Fibroblast of lung (primary cell): ENCODE measurements at regions not wholly inside any gene's neighbourhood (a gene's known extent, or its start where the extent isn't known, plus 50 kb on each side); places are given as distances from the start of the nearest gene placed in this dataset.

ENCODE experiments used
- EZH2 ChIP-seq: IDR thresholded peaks from 2 replicates; pipeline ENCODE4 v1.5.1; 2012; ENCODE audit warnings: low read length, control low read depth, mild to moderate bottlenecking; ENCODE audit errors: missing control alignments
- TF ChIP-seq, protein P1 (sequence below), 2 donors: IDR thresholded peaks in 1 of 2; conservative IDR thresholded peaks in 1 of 2; 1 replicate in 1 of 2; 2 replicates in 1 of 2; pipeline ENCODE4 v1.5.1; 2011 to 2012; ENCODE audit warnings: low read length in 2 of 2, control low read depth in 1 of 2, inconsistent platforms in 1 of 2, low read depth in 1 of 2, mild to moderate bottlenecking in 1 of 2

GRCh38 chr12:92370828-92371227, 225.2 kb upstream of the BTG1 start:
- TF ChIP-seq EZH2 = no peak
- TF ChIP-seq, protein P1, sequence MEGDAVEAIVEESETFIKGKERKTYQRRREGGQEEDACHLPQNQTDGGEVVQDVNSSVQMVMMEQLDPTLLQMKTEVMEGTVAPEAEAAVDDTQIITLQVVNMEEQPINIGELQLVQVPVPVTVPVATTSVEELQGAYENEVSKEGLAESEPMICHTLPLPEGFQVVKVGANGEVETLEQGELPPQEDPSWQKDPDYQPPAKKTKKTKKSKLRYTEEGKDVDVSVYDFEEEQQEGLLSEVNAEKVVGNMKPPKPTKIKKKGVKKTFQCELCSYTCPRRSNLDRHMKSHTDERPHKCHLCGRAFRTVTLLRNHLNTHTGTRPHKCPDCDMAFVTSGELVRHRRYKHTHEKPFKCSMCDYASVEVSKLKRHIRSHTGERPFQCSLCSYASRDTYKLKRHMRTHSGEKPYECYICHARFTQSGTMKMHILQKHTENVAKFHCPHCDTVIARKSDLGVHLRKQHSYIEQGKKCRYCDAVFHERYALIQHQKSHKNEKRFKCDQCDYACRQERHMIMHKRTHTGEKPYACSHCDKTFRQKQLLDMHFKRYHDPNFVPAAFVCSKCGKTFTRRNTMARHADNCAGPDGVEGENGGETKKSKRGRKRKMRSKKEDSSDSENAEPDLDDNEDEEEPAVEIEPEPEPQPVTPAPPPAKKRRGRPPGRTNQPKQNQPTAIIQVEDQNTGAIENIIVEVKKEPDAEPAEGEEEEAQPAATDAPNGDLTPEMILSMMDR (conservative IDR thresholded peaks at IDR 0.05 in 1 of 2, IDR thresholded peaks at IDR 0.05 in 1 of 2; ENCODE audit: low read depth in 1 of 2, low read length in 2 of 2) = no peak
